NCI-H510A (cell line): ENCODE measurements at regions not wholly inside any gene's neighbourhood (a gene's known extent, or its start where the extent isn't known, plus 50 kb on each side); places are given as distances from the start of the nearest gene placed in this dataset.
"Not testable (repeated sequence)": the region's sequence is repeated elsewhere in the genome, so short reads cannot be mapped to it uniquely, and the experiment has no call there.

Source experiments
- DNase-seq: peaks from one replicate; lab custom pipeline; 2025; lab: John Stamatoyannopoulos, UW

GRCh38 chr12:58731096-58731495 is 189.2 kb downstream of the LRIG3 start:
- no peak for DNase-seq

GRCh38 chr12:58732894-58733293 is 187.4 kb downstream of the LRIG3 start:
- no peak for DNase-seq

DNA sequence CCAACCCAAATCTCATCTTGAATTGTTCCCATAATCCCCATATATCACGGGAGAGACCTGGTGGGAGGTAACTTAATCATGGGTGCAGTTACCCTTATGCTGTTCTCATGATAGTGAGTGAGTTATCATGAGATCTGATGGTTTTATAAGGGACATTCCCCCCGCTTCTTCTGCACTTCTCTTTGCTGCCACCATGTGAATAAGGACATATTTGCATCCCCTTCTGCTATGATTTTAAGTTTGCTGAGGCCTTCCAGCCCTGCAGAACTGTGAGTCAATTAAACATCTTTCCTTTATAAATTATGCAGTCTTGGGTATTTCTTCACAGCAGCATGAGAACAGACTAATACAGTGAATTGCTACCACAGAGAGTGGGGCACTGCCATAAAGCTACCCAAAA is 179.1 kb downstream of the LRIG3 start:
- DNase-seq: no peak

GRCh38 chr12:58745348-58746125 is 174.8 kb downstream of the LRIG3 start:
- DNase-seq: no peak

GRCh38 chr12:58747533-58747932 is 172.8 kb downstream of the LRIG3 start:
- no peak for DNase-seq

GRCh38 chr12:58750484-58750883 is 169.8 kb downstream of the LRIG3 start:
- no peak for DNase-seq

DNA sequence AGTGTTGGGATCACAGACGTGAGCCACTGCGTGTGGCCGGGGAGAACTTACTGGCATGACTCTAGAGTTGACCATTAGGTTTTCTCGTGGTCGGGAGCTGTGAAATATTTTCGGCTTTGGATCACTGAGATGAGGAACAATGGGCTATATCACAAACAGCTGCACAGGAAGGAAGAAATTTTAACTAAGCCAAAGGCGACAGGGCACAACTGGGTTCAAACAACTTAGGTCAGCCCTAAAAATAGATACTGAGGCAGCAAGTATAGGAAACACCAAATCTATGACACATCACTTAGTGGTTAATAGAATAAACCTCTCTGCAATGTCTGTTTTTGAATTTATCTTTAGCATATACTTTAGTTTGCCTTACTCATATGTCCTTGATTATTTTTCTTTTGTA is 162.9 kb downstream of the LRIG3 start:
- no peak for DNase-seq

- not testable (repeated sequence) for DNase-seq
Observed at GRCh38 chr12:58759745-58760144, 160.6 kb downstream of the LRIG3 start.

GRCh38 chr12:58761308-58761707 is 159.0 kb downstream of the LRIG3 start:
- DNase-seq: no peak

GRCh38 chr12:58764100-58764953 is 156.0 kb downstream of the LRIG3 start:
- DNase-seq: peak; percentile 17

DNA sequence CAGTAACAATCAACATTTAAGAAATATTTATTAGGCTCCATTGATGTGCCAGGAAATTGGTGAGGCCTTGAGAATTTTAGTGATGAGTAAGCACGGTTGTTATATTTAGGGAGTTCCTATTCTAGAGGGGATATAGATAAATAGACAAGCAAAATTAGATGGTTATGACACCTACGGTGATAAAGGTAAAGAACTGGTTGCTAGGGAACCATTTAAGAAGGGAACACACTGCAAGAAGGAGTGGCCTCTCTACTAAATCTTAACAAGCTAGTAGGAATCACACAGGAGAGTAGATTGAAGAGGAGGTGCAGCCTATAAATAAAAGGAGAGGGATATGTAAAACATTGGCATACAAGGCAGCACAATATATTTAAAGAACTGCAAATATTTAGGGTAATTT is 155.2 kb downstream of the LRIG3 start:
- DNase-seq: no peak

DNA sequence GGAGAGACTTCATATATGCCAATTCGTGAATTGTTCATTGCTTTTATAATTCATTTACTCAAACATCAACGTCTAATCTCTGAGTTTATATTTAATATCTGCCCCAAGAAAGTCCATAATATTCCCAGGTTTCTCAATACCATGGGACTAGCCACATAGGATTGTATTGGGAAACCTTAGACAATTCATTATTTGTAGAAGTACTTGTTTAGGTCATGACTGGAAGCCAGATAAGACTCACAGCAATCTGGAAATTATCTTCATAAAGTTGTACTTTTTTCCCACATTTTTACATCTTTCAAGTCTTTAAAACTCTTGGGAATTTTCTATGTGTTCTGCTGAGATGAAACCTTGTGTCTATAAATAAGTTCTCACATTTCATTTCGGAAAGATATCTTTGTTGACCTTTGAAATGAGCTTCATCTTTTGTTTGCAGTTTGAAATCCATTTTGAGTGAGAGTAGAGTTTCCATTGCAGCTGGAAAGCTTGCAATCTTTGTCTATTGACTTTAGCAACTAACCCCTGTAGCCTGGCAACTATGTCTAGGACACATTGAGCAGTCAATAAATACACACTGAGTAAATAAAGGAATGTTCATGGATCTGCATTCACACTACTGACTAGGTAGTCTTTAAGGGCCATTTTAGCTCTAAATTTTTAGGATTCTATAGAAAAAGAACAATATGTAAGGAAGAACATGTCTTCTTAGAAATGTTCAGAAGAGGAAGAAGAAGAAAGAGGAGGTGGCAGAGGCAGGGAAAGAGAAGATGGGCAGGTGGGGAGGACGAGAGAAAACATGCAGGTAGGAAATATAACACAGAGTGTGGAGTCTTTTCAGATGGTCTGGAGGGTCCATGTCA is 154.4 kb downstream of the LRIG3 start:
- DNase-seq: peak; percentile 74

DNA sequence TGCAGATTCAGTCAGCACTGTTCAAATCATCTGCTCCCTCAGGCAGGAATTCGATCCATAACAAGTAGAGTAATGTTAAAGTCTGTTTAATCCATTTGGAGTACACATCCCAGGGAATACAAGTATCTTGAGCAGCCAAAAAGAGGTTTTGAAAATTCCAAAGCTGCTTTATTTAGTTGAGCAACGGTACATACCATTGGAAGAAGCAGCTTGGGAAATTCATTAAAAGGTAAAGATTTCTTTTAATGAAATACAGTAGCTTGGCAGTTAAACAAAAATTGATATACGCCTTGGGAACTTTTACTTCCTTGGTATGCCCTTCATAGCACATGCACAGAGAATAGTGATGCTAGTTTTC is 153.8 kb downstream of the LRIG3 start:
- DNase-seq: no peak

- no peak for DNase-seq
Observed at GRCh38 chr12:58767496-58767895, 152.8 kb downstream of the LRIG3 start.

DNA sequence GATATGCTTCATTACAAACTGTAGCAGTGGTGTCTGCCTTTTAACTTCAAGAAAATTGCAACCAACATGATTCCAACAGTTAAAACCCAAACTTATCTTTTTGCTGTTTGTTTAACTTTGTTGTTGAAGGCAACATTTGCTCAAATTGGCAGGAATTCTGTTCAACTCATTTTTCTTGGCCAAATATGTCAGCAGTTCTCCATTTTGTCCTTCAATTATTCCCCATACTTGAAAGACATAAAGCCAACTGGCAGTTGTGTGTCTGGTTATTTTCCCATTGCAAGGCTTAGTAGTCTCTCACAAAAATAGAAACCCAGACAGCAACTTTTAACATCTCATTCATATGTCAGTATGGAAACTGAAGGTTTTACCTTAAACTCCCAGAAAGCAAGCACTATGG is 146.3 kb downstream of the LRIG3 start:
- DNase-seq: no peak

DNA sequence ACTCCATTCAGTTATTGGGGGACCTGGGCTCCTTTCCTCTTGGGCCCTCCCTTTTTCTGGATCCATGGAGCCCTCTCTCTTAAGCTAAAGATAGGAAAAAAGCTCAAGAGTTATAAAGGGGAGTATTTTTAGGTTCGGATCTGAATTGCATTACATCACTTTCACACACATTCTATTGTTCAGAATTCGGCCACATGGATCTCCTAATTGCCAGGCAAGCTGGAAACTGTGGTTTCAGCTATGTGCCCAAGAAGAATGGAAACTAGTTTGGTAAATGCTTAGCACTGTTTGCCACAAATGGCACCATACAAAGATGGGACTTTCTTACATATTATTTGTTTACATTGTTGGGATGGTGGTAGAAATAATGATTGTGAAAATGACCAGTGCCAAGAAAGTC is 145.6 kb downstream of the LRIG3 start:
- DNase-seq: no peak

GRCh38 chr12:58775396-58775795 is 144.9 kb downstream of the LRIG3 start:
- no peak for DNase-seq

- no peak for DNase-seq
Observed at GRCh38 chr12:58776144-58776543, 144.2 kb downstream of the LRIG3 start.

GRCh38 chr12:58777815-58778214 is 142.5 kb downstream of the LRIG3 start:
- DNase-seq: no peak

DNA sequence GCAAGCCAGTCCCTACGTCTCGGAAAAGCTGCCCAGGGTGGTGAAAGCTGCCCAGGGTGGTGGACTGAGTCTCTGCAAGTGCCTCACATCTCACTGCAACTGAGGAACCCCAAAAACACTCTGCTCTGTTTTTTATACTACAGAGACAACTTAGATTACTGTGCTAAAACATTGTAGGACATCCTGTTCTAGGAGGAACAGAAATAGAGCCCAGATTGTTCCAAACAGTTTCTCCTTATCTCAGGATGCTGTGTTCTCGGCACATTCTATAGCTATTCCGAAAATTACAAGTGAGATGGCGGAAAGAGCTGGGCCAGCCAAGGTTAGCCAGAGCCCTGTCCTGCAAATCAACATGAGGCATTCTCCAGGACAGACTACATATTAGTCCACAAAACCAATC is 138.7 kb downstream of the LRIG3 start:
- DNase-seq: no peak

DNA sequence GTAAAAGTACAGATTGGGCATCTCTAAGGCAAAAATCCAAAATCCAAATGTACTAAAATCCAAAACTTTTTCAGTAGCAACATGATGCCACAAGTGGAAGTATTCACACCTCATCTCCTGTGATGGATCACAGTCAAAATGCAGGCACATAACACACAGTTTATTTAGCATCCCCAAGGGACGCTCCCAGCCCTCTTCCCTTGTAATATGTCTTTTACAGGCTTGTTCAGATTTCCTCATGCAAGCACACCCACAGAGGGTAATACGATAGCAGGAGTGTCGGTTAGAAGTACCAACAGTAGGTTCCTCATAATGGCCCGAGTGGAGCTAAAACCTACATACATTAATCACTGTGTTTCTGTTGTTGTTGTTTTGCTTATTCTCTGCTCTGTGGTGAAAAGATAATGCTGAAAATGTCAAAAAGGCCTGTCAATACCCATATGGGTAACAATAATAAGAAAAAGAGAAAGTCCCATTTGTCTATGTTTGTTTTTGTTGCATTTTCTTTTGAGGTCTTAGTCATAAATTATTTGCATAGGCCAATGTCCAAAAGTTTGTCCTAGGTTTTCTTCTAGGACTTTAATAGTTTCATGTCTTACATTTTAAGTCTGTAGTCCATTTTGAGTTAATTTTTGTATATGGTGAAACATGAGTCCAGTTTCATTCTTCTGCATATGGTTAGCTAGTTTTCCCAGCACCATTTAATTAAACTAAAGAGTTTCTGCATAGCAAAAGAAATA is 133.1 kb downstream of the LRIG3 start:
- no peak for DNase-seq

DNA sequence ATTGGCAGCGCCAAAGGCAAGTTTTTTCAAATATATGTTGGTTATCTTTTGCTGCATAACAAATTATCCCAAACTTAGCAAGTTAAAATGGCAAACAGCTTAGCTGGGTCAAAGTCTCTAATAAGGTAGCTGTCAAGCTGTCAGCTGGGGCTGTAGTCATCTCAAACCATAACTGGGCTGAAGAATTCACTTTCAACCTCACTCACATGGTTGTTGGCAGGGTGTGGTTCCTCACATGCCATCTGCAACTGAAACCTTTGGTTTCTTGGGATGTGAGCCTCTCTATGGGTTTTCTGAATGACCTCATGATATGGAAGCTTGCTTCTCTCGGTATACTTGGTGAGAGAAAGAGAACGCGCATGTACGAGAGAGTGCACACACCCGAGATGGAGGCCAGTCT is 125.4 kb downstream of the LRIG3 start:
- no peak for DNase-seq
